Upper lobe of right lung (tissue), 1 donor: ENCODE measurements at regions not wholly inside any gene's neighbourhood (a gene's known extent, or its start where the extent isn't known, plus 50 kb on each side); places are given as distances from the start of the nearest gene placed in this dataset.

Experiments used
- ATAC-seq: fragments of 200-7000 bp; cut with Tn5 transposase; one replicate; pipeline ENCODE4 v1.9.1; 2020; ENCODE audit warnings: mild to moderate bottlenecking, moderate library complexity
- DNase-seq: peaks from one replicate; pipeline ENCODE4 v3.0.0-alpha.2; 2020
- H3K27ac ChIP-seq: fragments of 200-600 bp; one replicate; pipeline ENCODE4 v1.8.0; 2022
- H3K27me3 ChIP-seq: fragments of 200-600 bp; one replicate; pipeline ENCODE4 v1.8.0; 2022; ENCODE audit warnings: mild to moderate bottlenecking
- H3K36me3 ChIP-seq: fragments of 200-600 bp; one replicate; pipeline ENCODE4 v1.8.0; 2022
- H3K4me1 ChIP-seq: fragments of 200-600 bp; one replicate; pipeline ENCODE4 v1.8.0; 2022
- H3K4me3 ChIP-seq: fragments of 200-600 bp; one replicate; pipeline ENCODE4 v1.8.0; 2022; ENCODE audit warnings: mild to moderate bottlenecking
- H3K9me3 ChIP-seq: fragments of 200-600 bp; one replicate; pipeline ENCODE4 v1.8.0; 2022
- intact Hi-C: fragments of 100-400 bp; cut with DNase I; formaldehyde crosslinking; loops from one replicate; pipeline ENCODE4 v1.11.0; 2022
- TF ChIP-seq, protein P1 (sequence below): fragments of 200-600 bp; IDR thresholded peaks from one replicate; pipeline ENCODE4 v1.8.0; 2022; ENCODE audit warnings: antibody characterized with exemption
- donor health status: DM: no; HTN: yes; CAD: no; lungs with severe emphysema.

DNA sequence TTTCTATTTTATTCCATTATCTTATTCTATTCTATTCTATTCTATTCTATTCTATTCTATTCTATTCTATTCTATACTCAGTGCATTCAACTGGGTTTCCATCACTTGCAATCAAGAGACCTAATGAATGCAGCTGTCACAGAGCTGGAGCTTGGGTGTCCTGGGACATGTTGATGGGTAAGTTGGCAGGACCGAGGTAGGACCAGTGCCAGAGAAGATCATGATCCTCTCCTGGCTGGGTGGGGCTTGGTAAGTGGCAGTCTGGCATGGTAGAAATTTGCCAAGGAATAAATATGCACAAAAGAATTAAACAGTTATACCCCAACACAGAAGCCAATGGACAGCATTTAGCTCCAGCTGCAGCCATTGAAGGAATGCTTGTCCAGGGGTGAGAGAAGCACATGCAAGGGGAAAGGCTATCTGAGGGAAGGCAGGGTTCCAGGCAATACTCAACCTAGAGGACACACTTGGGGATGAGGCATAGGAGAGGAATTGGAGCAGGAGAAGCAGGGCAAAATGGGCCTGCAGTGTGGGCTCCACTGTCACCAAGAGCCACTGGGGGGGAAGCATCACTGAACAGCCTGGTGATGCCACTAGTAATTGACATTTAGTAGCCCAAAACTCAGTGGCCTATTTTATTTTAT, 97.0 kb upstream of the CD82 start:
- Histone ChIP-seq H3K27me3 (no peaks in the 10 kb centered on the region), H3K4me3 (no peak overlapping the region), H3K27ac (no peak overlapping the region), H3K36me3 (no peaks in the 10 kb centered on the region), H3K9me3 (no peaks in the 10 kb centered on the region), H3K4me1 (no peaks in the 10 kb centered on the region)
- DNase-seq (no peak), ATAC-seq (no peak)
- intact Hi-C loops: no loop called here
- TF ChIP-seq, protein P1, sequence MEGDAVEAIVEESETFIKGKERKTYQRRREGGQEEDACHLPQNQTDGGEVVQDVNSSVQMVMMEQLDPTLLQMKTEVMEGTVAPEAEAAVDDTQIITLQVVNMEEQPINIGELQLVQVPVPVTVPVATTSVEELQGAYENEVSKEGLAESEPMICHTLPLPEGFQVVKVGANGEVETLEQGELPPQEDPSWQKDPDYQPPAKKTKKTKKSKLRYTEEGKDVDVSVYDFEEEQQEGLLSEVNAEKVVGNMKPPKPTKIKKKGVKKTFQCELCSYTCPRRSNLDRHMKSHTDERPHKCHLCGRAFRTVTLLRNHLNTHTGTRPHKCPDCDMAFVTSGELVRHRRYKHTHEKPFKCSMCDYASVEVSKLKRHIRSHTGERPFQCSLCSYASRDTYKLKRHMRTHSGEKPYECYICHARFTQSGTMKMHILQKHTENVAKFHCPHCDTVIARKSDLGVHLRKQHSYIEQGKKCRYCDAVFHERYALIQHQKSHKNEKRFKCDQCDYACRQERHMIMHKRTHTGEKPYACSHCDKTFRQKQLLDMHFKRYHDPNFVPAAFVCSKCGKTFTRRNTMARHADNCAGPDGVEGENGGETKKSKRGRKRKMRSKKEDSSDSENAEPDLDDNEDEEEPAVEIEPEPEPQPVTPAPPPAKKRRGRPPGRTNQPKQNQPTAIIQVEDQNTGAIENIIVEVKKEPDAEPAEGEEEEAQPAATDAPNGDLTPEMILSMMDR: no peak

DNA sequence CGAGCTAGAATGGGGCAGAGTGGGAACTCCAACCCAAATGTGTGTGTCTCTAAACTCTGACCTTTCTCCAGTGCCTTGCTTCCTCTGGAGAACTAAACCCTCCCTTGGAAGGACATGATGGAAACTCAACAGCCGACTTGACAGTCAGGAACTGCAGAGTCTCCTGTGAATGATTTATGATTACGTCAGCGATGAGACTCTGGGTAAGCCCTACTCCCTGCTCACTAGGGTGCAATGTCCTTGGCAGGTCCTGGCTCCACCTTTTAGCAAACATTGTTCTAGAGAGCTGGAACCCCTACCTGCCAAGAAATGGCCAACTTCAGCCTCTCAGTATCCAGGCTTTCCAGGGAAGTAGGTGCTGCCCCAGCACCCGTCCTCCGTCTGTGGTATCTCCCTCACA, 96.1 kb upstream of the CD82 start:
- H3K36me3 ChIP-seq: no peaks in the 10 kb centered on the region
- TF ChIP-seq, protein P1: no peak
- intact Hi-C loops: no loop called here
- H3K27ac ChIP-seq: no peak overlapping the region
- no peak overlapping the region for H3K4me3 ChIP-seq
- no peaks in the 10 kb centered on the region for H3K9me3 ChIP-seq
- DNase-seq (no peak), ATAC-seq (no peak)
- no peaks in the 10 kb centered on the region for H3K4me1 ChIP-seq
- no peaks in the 10 kb centered on the region for H3K27me3 ChIP-seq

DNA sequence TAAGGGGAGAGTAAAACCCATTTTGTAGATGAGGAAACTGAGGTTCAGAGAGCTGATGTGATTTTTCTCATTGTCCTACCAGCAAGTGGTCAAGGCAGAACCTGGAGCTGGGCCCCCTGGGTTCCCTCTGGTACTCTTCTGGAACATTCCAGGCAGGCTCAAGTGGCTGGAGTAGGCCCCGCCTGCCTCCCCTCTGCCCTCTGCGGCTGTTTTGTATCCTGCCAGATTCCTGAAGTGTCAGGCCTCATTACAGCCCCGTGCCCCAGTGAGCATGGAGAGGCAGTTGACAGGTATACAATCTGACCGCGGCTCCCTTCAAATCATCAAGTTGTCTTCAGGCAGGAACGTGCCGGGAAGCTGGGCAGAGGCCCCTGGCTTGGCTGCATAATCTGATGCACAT, 94.6 kb upstream of the CD82 start:
- intact Hi-C loops: no loop called here
- Histone ChIP-seq H3K36me3 (no peaks in the 10 kb centered on the region), H3K4me3 (no peak overlapping the region), H3K27me3 (no peaks in the 10 kb centered on the region), H3K9me3 (no peaks in the 10 kb centered on the region), H3K27ac (no peak overlapping the region), H3K4me1 (no peaks in the 10 kb centered on the region)
- ATAC-seq (no peak), DNase-seq (no peak)
- TF ChIP-seq, protein P1: no peak

DNA sequence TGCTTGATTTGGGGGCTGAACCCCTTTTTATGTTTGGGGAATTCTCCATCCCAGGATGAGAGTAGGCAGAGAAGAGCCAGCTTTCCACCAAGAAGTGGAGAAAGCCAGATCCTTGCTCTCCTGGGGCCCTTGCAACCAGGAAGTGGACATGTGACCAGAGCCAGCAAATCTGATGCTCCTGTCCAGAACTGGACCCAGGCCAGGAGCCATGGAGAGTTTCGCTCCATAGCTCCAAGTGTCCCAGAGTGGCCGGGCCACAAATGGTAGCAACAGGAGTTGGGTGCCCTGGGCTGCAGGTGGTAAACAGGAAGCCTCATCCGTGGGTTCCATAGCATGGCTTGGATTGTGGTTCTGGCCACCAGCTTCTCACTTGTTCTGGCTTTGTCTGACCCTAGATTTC, 93.9 kb upstream of the CD82 start:
- H3K4me1 ChIP-seq: no peaks in the 10 kb centered on the region
- H3K4me3 ChIP-seq: no peak overlapping the region
- TF ChIP-seq, protein P1: no peak
- no peak for ATAC-seq
- no peaks in the 10 kb centered on the region for H3K36me3 ChIP-seq
- no peak overlapping the region for H3K27ac ChIP-seq
- no peak for DNase-seq
- intact Hi-C loops: no loop called here
- H3K27me3 ChIP-seq: no peaks in the 10 kb centered on the region
- no peaks in the 10 kb centered on the region for H3K9me3 ChIP-seq

DNA sequence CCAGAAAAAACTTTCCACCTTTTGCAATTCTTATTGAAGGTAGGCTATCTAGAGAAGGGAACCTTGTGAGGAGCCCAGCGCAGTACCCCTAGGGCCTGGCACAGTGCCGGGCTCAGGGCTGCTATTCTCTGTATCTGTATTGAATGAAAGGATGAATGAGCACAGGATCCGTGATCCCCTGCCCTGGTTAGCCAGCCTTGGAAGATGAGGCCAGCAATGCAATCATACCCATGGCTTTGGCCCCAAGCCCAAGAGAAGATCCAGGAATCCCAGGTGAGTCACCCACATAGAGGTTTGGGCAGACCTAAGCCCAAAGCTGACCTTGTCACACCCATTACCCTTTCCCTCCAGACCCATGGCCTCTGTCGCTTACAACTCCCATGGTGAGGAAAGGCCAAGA, 92.5 kb upstream of the CD82 start:
- Histone ChIP-seq H3K9me3 (no peaks in the 10 kb centered on the region), H3K27me3 (no peaks in the 10 kb centered on the region), H3K36me3 (no peaks in the 10 kb centered on the region), H3K27ac (no peak overlapping the region), H3K4me1 (no peaks in the 10 kb centered on the region), H3K4me3 (no peak overlapping the region)
- intact Hi-C loops: no loop called here
- ATAC-seq (no peak), DNase-seq (no peak)
- TF ChIP-seq, protein P1: no peak

DNA sequence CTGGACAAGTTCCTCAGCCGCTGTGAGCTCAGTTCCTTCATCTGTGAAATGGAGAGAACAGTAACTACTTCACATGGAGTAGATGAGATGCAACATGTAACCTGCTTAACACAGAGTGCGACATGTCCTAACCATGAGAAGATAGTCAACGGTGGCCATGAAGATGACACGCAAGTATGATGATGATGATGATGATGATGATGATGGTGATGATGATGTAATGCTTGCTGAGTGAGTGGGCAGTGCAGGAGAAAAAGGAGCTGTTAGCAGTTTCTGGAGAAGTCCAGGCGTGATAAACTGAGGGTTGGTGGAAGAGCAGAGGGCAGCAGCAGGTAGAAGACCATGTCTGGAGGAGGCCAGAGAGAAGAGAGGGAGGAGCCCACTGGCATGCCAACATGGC, 90.8 kb upstream of the CD82 start:
- no peaks in the 10 kb centered on the region for H3K9me3 ChIP-seq
- no peaks in the 10 kb centered on the region for H3K4me1 ChIP-seq
- H3K27ac ChIP-seq: no peak overlapping the region
- intact Hi-C loops: no loop called here
- H3K27me3 ChIP-seq: no peaks in the 10 kb centered on the region
- TF ChIP-seq, protein P1: no peak
- DNase-seq (no peak), ATAC-seq (no peak)
- H3K36me3 ChIP-seq: no peaks in the 10 kb centered on the region
- no peak overlapping the region for H3K4me3 ChIP-seq
